ENCODE measurements at regions not wholly inside any gene's neighbourhood (a gene's known extent, or its start where the extent isn't known, plus 50 kb on each side); places are given as distances from the start of the nearest gene placed in this dataset.

DNA sequence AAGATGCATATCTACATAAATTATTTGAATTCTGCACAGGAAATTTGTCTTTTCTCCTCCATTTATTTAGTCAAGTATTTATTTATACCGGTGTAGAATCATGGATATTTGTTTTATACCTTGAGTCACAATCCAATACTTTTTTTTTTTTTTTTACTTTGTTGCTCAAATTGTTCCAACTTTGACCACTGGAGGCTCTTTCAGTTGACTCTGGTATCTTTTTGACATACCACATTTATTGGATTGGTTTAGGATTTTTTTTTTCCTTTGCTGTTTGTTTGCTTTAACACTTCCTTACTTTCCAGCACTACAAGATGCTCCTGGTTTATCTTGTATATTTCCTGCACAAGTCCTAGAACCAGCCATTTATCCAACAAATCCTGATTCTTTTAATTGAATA lies 543.1 kb upstream of the RIOK2 start:
- no TSS peak for BruUV-seq (replicated peaks)
- in situ Hi-C loops (cut with HindIII; ENCODE audit: low pct_unique_long_range_greater_than_20kb, low sequenced_read_pairs) (no loop called here), intact Hi-C loops (cut with micrococcal nuclease; ENCODE audit: unreplicated experiment) (no loop called here)
- no peak overlapping the region for H3K27ac ChIP-seq (ENCODE audit: low read length)
- H3K9me3 ChIP-seq (ENCODE audit: control insufficient read depth, insufficient read depth, low read depth, low read length): 0 out of 2 replicates have a peak, but pooled peaks cover 4% of the 10 kb centered on the region
- no peaks in the 10 kb centered on the region for H3K36me3 ChIP-seq (ENCODE audit: control insufficient read depth, insufficient read depth, low read length)
- H3K4me3 ChIP-seq (ENCODE audit: low read depth in 2 of 2, low read length in 2 of 2): no peak overlapping the region
- TF ChIP-seq, protein P1, sequence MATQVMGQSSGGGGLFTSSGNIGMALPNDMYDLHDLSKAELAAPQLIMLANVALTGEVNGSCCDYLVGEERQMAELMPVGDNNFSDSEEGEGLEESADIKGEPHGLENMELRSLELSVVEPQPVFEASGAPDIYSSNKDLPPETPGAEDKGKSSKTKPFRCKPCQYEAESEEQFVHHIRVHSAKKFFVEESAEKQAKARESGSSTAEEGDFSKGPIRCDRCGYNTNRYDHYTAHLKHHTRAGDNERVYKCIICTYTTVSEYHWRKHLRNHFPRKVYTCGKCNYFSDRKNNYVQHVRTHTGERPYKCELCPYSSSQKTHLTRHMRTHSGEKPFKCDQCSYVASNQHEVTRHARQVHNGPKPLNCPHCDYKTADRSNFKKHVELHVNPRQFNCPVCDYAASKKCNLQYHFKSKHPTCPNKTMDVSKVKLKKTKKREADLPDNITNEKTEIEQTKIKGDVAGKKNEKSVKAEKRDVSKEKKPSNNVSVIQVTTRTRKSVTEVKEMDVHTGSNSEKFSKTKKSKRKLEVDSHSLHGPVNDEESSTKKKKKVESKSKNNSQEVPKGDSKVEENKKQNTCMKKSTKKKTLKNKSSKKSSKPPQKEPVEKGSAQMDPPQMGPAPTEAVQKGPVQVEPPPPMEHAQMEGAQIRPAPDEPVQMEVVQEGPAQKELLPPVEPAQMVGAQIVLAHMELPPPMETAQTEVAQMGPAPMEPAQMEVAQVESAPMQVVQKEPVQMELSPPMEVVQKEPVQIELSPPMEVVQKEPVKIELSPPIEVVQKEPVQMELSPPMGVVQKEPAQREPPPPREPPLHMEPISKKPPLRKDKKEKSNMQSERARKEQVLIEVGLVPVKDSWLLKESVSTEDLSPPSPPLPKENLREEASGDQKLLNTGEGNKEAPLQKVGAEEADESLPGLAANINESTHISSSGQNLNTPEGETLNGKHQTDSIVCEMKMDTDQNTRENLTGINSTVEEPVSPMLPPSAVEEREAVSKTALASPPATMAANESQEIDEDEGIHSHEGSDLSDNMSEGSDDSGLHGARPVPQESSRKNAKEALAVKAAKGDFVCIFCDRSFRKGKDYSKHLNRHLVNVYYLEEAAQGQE (IDR thresholded peaks at IDR 0.05; ENCODE audit: insufficient read depth in 1 of 2, low read depth in 2 of 2, low read length in 1 of 2): no peak
- TF ChIP-seq TCF7L2 (IDR thresholded peaks at IDR 0.05; ENCODE audit: low read depth, low read length) (no peak), SIN3A (IDR thresholded peaks at IDR 0.05; ENCODE audit: borderline replicate concordance, insufficient read depth, low read depth, low read length) (no peak)
- TF ChIP-seq, protein P2, sequence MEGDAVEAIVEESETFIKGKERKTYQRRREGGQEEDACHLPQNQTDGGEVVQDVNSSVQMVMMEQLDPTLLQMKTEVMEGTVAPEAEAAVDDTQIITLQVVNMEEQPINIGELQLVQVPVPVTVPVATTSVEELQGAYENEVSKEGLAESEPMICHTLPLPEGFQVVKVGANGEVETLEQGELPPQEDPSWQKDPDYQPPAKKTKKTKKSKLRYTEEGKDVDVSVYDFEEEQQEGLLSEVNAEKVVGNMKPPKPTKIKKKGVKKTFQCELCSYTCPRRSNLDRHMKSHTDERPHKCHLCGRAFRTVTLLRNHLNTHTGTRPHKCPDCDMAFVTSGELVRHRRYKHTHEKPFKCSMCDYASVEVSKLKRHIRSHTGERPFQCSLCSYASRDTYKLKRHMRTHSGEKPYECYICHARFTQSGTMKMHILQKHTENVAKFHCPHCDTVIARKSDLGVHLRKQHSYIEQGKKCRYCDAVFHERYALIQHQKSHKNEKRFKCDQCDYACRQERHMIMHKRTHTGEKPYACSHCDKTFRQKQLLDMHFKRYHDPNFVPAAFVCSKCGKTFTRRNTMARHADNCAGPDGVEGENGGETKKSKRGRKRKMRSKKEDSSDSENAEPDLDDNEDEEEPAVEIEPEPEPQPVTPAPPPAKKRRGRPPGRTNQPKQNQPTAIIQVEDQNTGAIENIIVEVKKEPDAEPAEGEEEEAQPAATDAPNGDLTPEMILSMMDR (IDR thresholded peaks at IDR 0.05): peak; percentile 6; the same call in 1 of the 2 replicates
- CTCF ChIA-PET: no interaction called here
- no peaks in the 10 kb centered on the region for H3K27me3 ChIP-seq (ENCODE audit: control insufficient read depth, insufficient read depth, low read length)
- POLR2A ChIA-PET: interaction anchor here (0.5 kb wide), 1 partner anchor 398 kb away, joined by 4 read pairs; no protein-coding TSS in a partner anchor
- ATAC-seq (no peak), DNase-seq (ENCODE audit: low read depth, low spot score) (no peak)
- no peaks in the 10 kb centered on the region for H3K4me1 ChIP-seq (ENCODE audit: control insufficient read depth, insufficient read depth, low read length)

DNA sequence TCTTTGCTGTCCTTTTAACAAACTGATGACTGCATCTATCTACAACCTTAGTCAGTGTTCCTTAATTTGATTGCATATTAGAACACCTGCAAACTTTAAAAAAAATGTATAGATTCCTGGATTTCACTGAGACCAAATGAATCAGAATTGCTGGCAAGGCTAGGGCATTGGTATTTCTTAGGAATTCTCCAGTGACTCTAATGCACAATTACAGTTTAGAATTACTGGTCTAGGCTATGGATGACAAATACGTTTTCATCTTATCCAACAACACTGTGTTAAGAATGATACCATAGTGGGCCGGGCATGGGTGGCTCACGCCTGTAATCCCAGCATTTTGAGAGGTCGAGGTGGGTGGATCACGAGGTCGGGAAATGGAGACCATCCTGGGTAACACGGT lies 545.9 kb upstream of the RIOK2 start:
- ATAC-seq: no peak
- H3K36me3 ChIP-seq (ENCODE audit: control insufficient read depth, insufficient read depth, low read length): no peaks in the 10 kb centered on the region
- H3K4me3 ChIP-seq (ENCODE audit: low read depth in 2 of 2, low read length in 2 of 2): no peak overlapping the region
- in situ Hi-C loops (cut with HindIII; ENCODE audit: low pct_unique_long_range_greater_than_20kb, low sequenced_read_pairs) (no loop called here), intact Hi-C loops (cut with micrococcal nuclease; ENCODE audit: unreplicated experiment) (no loop called here)
- H3K4me1 ChIP-seq (ENCODE audit: control insufficient read depth, insufficient read depth, low read length): no peaks in the 10 kb centered on the region
- no peak overlapping the region for H3K27ac ChIP-seq (ENCODE audit: low read length)
- H3K27me3 ChIP-seq (ENCODE audit: control insufficient read depth, insufficient read depth, low read length): no peaks in the 10 kb centered on the region
- DNase-seq (ENCODE audit: low read depth, low spot score): no peak
- ChIA-PET CTCF (no interaction called here), POLR2A (no interaction called here)
- no TSS peak for BruUV-seq (replicated peaks)
- TF ChIP-seq TCF7L2 (IDR thresholded peaks at IDR 0.05; ENCODE audit: low read depth, low read length) (no peak), SIN3A (IDR thresholded peaks at IDR 0.05; ENCODE audit: borderline replicate concordance, insufficient read depth, low read depth, low read length) (no peak), POLR2AphosphoS5 (IDR thresholded peaks at IDR 0.05; ENCODE audit: low read depth, low read length) (no peak)
- TF ChIP-seq, protein P1 (IDR thresholded peaks at IDR 0.05; ENCODE audit: insufficient read depth in 1 of 2, low read depth in 2 of 2, low read length in 1 of 2): no peak
- TF ChIP-seq, protein P2 (IDR thresholded peaks at IDR 0.05): no peak
- 0 out of 2 replicates have a peak, but pooled peaks cover 4% of the 10 kb centered on the region for H3K9me3 ChIP-seq (ENCODE audit: control insufficient read depth, insufficient read depth, low read depth, low read length)
